Hepatocyte (in vitro differentiated cells): ENCODE measurements at regions not wholly inside any gene's neighbourhood (a gene's known extent, or its start where the extent isn't known, plus 50 kb on each side); places are given as distances from the start of the nearest gene placed in this dataset.

Experiments
- DNase-seq: peaks from one replicate; pipeline ENCODE4 v3.0.0-alpha.2; 2016; ENCODE audit warnings: low spot score
- H2AFZ ChIP-seq: fragments of 200-600 bp; sonication (generic); 2 replicates; pipeline ENCODE4 v1.6.0; 2016; ENCODE audit warnings: antibody characterized with exemption, mild to moderate bottlenecking
- H3K27ac ChIP-seq: fragments of 200-600 bp; sonication (generic); 2 replicates; pipeline ENCODE4 v1.5.1; 2016; ENCODE audit warnings: mild to moderate bottlenecking
- H3K27me3 ChIP-seq: fragments of 200-600 bp; sonication (generic); 2 replicates; pipeline ENCODE4 v1.6.1; 2016
- H3K36me3 ChIP-seq: fragments of 200-600 bp; sonication (generic); replicated peaks from 2 replicates; pipeline ENCODE4 v1.5.1; 2016; ENCODE audit warnings: low read depth; ENCODE audit not compliant: insufficient read depth
- H3K4me1 ChIP-seq: fragments of 200-600 bp; sonication (generic); 2 replicates; pipeline ENCODE4 v1.5.1; 2016; ENCODE audit warnings: mild to moderate bottlenecking, moderate library complexity; ENCODE audit not compliant: insufficient read depth
- H3K4me2 ChIP-seq: fragments of 200-600 bp; sonication (generic); 2 replicates; pipeline ENCODE4 v1.6.0; 2016
- H3K4me3 ChIP-seq: fragments of 200-600 bp; sonication (generic); 2 replicates; pipeline ENCODE4 v1.5.1; 2016; ENCODE audit warnings: mild to moderate bottlenecking
- H3K79me2 ChIP-seq: fragments of 200-600 bp; sonication (generic); 2 replicates; pipeline ENCODE4 v1.6.0; 2017; ENCODE audit warnings: mild to moderate bottlenecking
- H3K9me2 ChIP-seq: fragments of 200-600 bp; sonication (generic); replicated peaks from 2 replicates; pipeline ENCODE4 v1.6.0; 2017; ENCODE audit warnings: mild to moderate bottlenecking; ENCODE audit not compliant: insufficient read depth
- H3K9me3 ChIP-seq: fragments of 200-600 bp; sonication (generic); 2 replicates; pipeline ENCODE4 v1.5.1; 2016; ENCODE audit warnings: low read depth, mild to moderate bottlenecking
- H4K20me1 ChIP-seq: fragments of 200-600 bp; sonication (generic); 2 replicates; pipeline ENCODE4 v1.6.0; 2016; ENCODE audit warnings: mild to moderate bottlenecking; ENCODE audit not compliant: insufficient read depth, poor library complexity, severe bottlenecking
- EZH2 ChIP-seq: fragments of 200-600 bp; sonication (generic); IDR thresholded peaks from 2 replicates; pipeline ENCODE4 v1.6.1; 2016; ENCODE audit warnings: antibody characterized with exemption, mild to moderate bottlenecking, borderline replicate concordance
- EZH2phosphoT487 ChIP-seq: fragments of 200-600 bp; sonication (generic); IDR thresholded peaks from one replicate; pipeline ENCODE4 v1.6.1; 2018; ENCODE audit warnings: antibody characterized with exemption, mild to moderate bottlenecking, low read depth, moderate library complexity; ENCODE audit not compliant: unreplicated experiment, severe bottlenecking
- WGBS: methylation state at CpG from one replicate; pipeline ENCODE4 v1.1.6; 2016; ENCODE audit warnings: low lambda C conversion rate; ENCODE audit errors: missing lambda C conversion rate; 5-methylcytosine and 5-hydroxymethylcytosine counted together
- TF ChIP-seq, protein P1 (sequence below): fragments of 200-600 bp; sonication (generic); IDR thresholded peaks from 2 replicates; pipeline ENCODE4 v1.5.1; 2016; ENCODE audit warnings: antibody characterized with exemption, mild to moderate bottlenecking; ENCODE audit not compliant: poor library complexity

DNA sequence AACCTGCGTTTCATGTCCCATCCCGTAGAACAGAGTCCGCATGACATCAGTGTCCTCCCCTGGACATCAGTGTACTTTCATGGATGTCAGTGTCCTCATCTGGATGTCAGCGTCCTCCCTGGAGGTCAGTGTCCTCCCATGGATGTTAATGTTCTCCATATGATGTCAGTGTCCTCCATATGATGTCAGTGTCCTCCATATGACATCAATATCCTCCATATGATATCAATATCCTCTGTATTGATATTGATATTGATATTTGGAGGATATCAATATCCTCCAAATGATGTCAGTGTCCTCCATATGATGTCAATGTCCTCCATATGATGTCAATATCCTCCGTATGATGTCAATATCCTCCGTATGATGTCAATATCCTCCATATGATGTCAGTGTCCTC is 284.9 kb downstream of the AJAP1 start:
- TF ChIP-seq EZH2phosphoT487 (no peak), EZH2 (no peak)
- H3K36me3 ChIP-seq, result no peaks in the 10 kb centered on the region
- H4K20me1 ChIP-seq, result no peaks in the 10 kb centered on the region
- H2AFZ ChIP-seq, result no peak overlapping the region
- no peaks in the 10 kb centered on the region for H3K9me3 ChIP-seq
- no peak overlapping the region for H3K27ac ChIP-seq
- no peak for DNase-seq
- H3K4me1 ChIP-seq, result no peaks in the 10 kb centered on the region
- no peak overlapping the region for H3K4me3 ChIP-seq
- no peaks in the 10 kb centered on the region for H3K9me2 ChIP-seq
- H3K27me3 ChIP-seq, result no peaks in the 10 kb centered on the region
- H3K4me2 ChIP-seq, result no peak overlapping the region
- H3K79me2 ChIP-seq, result no peaks in the 10 kb centered on the region
- WGBS, result 84% methylated on average over 6 of the region's 6 CpGs

DNA sequence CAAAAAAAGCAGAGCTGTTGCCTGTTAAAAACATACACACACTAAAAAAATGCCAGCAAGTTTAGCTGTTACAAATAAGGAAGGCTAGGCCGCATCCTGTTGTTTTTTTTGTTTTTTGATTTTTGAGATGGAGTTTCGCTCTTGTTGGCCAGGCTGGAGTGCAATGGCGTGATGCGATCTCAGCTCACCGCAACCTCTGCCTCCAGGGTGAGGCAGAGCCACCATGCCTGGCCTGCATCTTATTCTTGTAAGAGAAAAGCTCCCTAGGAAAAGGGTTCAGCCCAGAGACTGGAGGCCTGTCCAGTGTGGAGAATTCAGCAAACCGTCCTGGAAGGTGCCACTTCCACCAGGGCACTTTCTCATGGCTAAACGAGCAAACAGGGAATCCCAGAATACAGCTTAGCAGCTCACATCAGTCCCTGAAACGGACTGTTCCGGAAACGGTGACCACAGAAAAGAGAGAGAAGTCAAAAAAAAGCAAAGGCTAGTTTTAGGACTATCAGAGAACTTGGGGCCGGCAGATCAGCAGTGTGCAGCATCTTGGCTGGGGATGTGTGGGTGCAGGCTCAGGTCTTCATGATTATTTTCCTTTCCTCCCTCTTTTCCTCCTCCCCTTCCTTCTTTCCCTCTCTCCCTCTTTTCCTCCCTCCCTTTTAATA is 283.6 kb downstream of the AJAP1 start:
- no peaks in the 10 kb centered on the region for H4K20me1 ChIP-seq
- H3K79me2 ChIP-seq, result no peaks in the 10 kb centered on the region
- H3K4me3 ChIP-seq, result no peak overlapping the region
- no peaks in the 10 kb centered on the region for H3K9me2 ChIP-seq
- H3K36me3 ChIP-seq, result no peaks in the 10 kb centered on the region
- no peaks in the 10 kb centered on the region for H3K27me3 ChIP-seq
- WGBS, result 88% methylated on average over 11 of the region's 11 CpGs
- DNase-seq, result no peak
- no peak for TF ChIP-seq EZH2phosphoT487
- no peak for TF ChIP-seq EZH2
- TF ChIP-seq, protein P1, sequence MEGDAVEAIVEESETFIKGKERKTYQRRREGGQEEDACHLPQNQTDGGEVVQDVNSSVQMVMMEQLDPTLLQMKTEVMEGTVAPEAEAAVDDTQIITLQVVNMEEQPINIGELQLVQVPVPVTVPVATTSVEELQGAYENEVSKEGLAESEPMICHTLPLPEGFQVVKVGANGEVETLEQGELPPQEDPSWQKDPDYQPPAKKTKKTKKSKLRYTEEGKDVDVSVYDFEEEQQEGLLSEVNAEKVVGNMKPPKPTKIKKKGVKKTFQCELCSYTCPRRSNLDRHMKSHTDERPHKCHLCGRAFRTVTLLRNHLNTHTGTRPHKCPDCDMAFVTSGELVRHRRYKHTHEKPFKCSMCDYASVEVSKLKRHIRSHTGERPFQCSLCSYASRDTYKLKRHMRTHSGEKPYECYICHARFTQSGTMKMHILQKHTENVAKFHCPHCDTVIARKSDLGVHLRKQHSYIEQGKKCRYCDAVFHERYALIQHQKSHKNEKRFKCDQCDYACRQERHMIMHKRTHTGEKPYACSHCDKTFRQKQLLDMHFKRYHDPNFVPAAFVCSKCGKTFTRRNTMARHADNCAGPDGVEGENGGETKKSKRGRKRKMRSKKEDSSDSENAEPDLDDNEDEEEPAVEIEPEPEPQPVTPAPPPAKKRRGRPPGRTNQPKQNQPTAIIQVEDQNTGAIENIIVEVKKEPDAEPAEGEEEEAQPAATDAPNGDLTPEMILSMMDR, result no peak
- no peaks in the 10 kb centered on the region for H3K9me3 ChIP-seq
- H2AFZ ChIP-seq, result no peak overlapping the region
- H3K4me2 ChIP-seq, result no peak overlapping the region
- H3K4me1 ChIP-seq, result no peaks in the 10 kb centered on the region
- H3K27ac ChIP-seq, result no peak overlapping the region

DNA sequence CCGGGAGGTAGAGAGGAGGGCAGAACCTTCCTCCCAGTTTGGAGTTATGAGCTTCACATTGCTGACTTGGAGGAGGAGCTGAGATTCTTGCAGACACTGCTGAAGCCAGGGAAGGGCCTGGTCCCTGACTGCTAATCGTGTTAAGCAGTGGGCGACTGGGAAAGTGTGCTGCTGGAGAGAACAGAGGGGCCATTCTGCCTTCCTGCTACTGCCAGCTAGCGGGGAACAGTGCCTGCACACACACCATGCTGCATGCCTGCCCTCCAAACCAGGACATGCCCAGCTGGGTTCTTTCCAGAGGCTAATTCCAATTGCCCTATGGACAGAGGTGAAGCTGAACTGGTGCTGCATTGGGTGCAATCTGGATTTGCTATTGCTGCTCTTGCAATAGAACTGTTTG is 281.4 kb downstream of the AJAP1 start:
- no peaks in the 10 kb centered on the region for H3K79me2 ChIP-seq
- H3K4me3 ChIP-seq, result no peak overlapping the region
- no peak overlapping the region for H3K27ac ChIP-seq
- no peak overlapping the region for H2AFZ ChIP-seq
- no peak for DNase-seq
- WGBS, result 74% methylated on average over 4 of the region's 4 CpGs
- no peaks in the 10 kb centered on the region for H3K9me2 ChIP-seq
- H3K27me3 ChIP-seq, result no peaks in the 10 kb centered on the region
- no peaks in the 10 kb centered on the region for H4K20me1 ChIP-seq
- no peaks in the 10 kb centered on the region for H3K36me3 ChIP-seq
- H3K4me2 ChIP-seq, result no peak overlapping the region
- TF ChIP-seq EZH2phosphoT487, result no peak
- no peak for TF ChIP-seq EZH2
- TF ChIP-seq, protein P1, result no peak
- no peaks in the 10 kb centered on the region for H3K9me3 ChIP-seq
- H3K4me1 ChIP-seq, result no peaks in the 10 kb centered on the region

DNA sequence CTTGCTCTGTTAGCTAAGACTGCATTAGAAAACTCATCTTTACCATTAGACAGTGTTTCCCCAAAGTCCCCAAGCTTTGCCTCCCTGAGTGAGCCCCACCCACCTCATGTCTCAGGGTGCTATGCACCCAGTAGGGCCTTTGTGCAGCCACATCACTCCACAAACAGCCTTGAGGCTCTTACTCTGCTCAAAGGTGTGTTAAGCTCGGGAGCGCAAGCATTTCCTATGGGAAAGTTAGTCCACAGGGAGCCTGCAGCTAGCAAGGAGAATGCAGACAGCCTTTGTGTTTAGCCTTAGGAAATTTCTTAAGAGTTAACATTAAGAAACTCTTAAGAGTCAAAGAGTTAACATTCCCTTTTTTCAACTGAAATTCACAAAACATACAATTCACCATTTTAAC is 278.8 kb downstream of the AJAP1 start:
- TF ChIP-seq EZH2phosphoT487, result no peak
- TF ChIP-seq EZH2, result no peak
- TF ChIP-seq, protein P1, result no peak
- H3K9me3 ChIP-seq, result no peaks in the 10 kb centered on the region
- H4K20me1 ChIP-seq, result no peaks in the 10 kb centered on the region
- H3K79me2 ChIP-seq, result no peaks in the 10 kb centered on the region
- WGBS, result 66% methylated on average over 2 of the region's 2 CpGs
- no peaks in the 10 kb centered on the region for H3K36me3 ChIP-seq
- no peak overlapping the region for H3K4me2 ChIP-seq
- no peak for DNase-seq
- no peaks in the 10 kb centered on the region for H3K27me3 ChIP-seq
- no peaks in the 10 kb centered on the region for H3K4me1 ChIP-seq
- H3K4me3 ChIP-seq, result no peak overlapping the region
- H3K9me2 ChIP-seq, result no peaks in the 10 kb centered on the region
- H2AFZ ChIP-seq, result no peak overlapping the region
- H3K27ac ChIP-seq, result no peak overlapping the region
